HepG2 (cell line): ENCODE measurements at regions not wholly inside any gene's neighbourhood (a gene's known extent, or its start where the extent isn't known, plus 50 kb on each side); places are given as distances from the start of the nearest gene placed in this dataset.

Experiments
- ATAC-seq: fragments of 200-7000 bp; cut with Tn5 transposase; 3 replicates; pipeline ENCODE4 v1.9.1; 2020; ENCODE audit warnings: mild to moderate bottlenecking, moderate library complexity
- BruUV-seq: library from RNA; stranded (reverse); fragments of 400-500 nt; replicated peaks from 2 replicates; lab custom pipeline; 2021; lab: Mats Ljungman, UMichigan
- CTCF ChIA-PET: fragments of 300-600 bp; formaldehyde crosslinking; extraction: SDS; loops from one replicate; lab custom pipeline; 2021; ENCODE audit warnings: low total read pairs, inconsistent platforms, low intra/inter-chr PET ratio; lab: Yijun Ruan, JAX
- POLR2A ChIA-PET: fragments of 350-600 bp; sonication (Branson Sonifier 250); formaldehyde crosslinking; loops from one replicate; lab custom pipeline; 2020; ENCODE audit warnings: antibody characterized with exemption, inconsistent platforms; lab: Yijun Ruan, JAX
- DNase-seq: peaks from one replicate; pipeline ENCODE4 v3.0.0-alpha.2; 2015; ENCODE audit warnings: low spot score
- FAIRE-seq: peaks from 3 replicates; lab custom pipeline; 2011; peaks lifted over from hg19 to GRCh38; lab: Jason Lieb, UNC
- H2AFZ ChIP-seq: one replicate; pipeline ENCODE4 v1.6.1; 2011; ENCODE audit warnings: low read length, inconsistent platforms
- H3K27ac ChIP-seq: fragments of 300-600 bp; 3 replicates; pipeline ENCODE4 v1.8.0; 2011; ENCODE audit warnings: mixed run types, mild to moderate bottlenecking, mixed read lengths, low read length, inconsistent platforms; ENCODE audit not compliant: insufficient read depth; ENCODE audit errors: extremely low read length
- H3K27me3 ChIP-seq, 2 experiments: fragments of 200-600 bp in 1 of 2; 2 replicates in 1 of 2; 3 replicates in 1 of 2; pipeline versions ENCODE4 v1.6.0 to v1.8.0; 2011; ENCODE audit warnings: low read length in 2 of 2, mild to moderate bottlenecking in 2 of 2, moderate library complexity in 2 of 2, inconsistent platforms in 1 of 2; ENCODE audit not compliant: insufficient read depth in 2 of 2, control insufficient read depth in 1 of 2
- H3K36me3 ChIP-seq, 2 experiments: fragments of 200-600 bp in 1 of 2; replicated peaks in 1 of 2; 2 replicates in 1 of 2; 3 replicates in 1 of 2; pipeline versions ENCODE4 v1.5.1 to v1.8.0; 2011; ENCODE audit warnings: low read length in 2 of 2, inconsistent platforms in 1 of 2; ENCODE audit not compliant: insufficient read depth in 2 of 2, control insufficient read depth in 1 of 2
- H3K4me1 ChIP-seq: 2 replicates; pipeline ENCODE4 v1.5.1; 2012; ENCODE audit warnings: low read length, inconsistent platforms; ENCODE audit not compliant: insufficient read depth
- H3K4me2 ChIP-seq: 2 replicates; pipeline ENCODE4 v1.6.0; 2011; ENCODE audit warnings: low read depth, low read length, inconsistent platforms
- H3K4me3 ChIP-seq, 3 experiments: fragments of 200-600 bp in 1 of 3; sonication (generic), shearing (Covaris generic) in 1 of 3; replicated peaks in 1 of 3; 2 replicates each; pipeline ENCODE4 v1.5.1; 2011 to 2016; ENCODE audit warnings: low read length in 3 of 3, inconsistent platforms in 2 of 3, low read depth in 2 of 3, mild to moderate bottlenecking in 2 of 3, control low read depth in 1 of 3, mixed read lengths in 1 of 3; ENCODE audit not compliant: insufficient read depth in 1 of 3
- H3K79me2 ChIP-seq: one replicate; pipeline ENCODE4 v1.6.1; 2011; ENCODE audit warnings: low read length, inconsistent platforms; ENCODE audit not compliant: insufficient read depth
- H3K9ac ChIP-seq: 2 replicates; pipeline ENCODE4 v1.6.0; 2011; ENCODE audit warnings: mild to moderate bottlenecking, low read depth, low read length, inconsistent platforms; ENCODE audit not compliant: insufficient read depth
- H3K9me3 ChIP-seq: 2 replicates; pipeline ENCODE4 v1.5.1; 2012; ENCODE audit warnings: mild to moderate bottlenecking, low read length
- H4K20me1 ChIP-seq: 2 replicates; pipeline ENCODE4 v1.6.0; 2011; ENCODE audit warnings: inconsistent platforms, mild to moderate bottlenecking, low read length, moderate library complexity; ENCODE audit not compliant: insufficient read depth
- EP300 ChIP-seq, 3 experiments: sonication (generic) in 1 of 3; formaldehyde crosslinking in 1 of 3; IDR thresholded peaks; 2 replicates each; pipeline versions ENCODE4 v1.5.1 to v1.6.1; 2011 to 2020; ENCODE audit warnings: low read depth in 2 of 3, low read length in 2 of 3, borderline replicate concordance in 1 of 3, improper control_type of control experiment in 1 of 3, mild to moderate bottlenecking in 1 of 3, missing genetic modification reagents in 1 of 3, moderate library complexity in 1 of 3
- FOXJ3 ChIP-seq: sonication (generic); formaldehyde crosslinking; IDR thresholded peaks from 2 replicates; pipeline ENCODE4 v1.4.0; 2020; ENCODE audit warnings: missing genetic modification reagents, mild to moderate bottlenecking, borderline replicate concordance
- JDP2 ChIP-seq: sonication (generic); formaldehyde crosslinking; IDR thresholded peaks from 2 replicates; pipeline ENCODE4 v1.8.1; 2022; ENCODE audit warnings: missing genetic modification reagents, borderline replicate concordance
- MTERF4 ChIP-seq: sonication (generic); formaldehyde crosslinking; IDR thresholded peaks from 2 replicates; pipeline ENCODE4 v1.8.0; 2023; ENCODE audit warnings: mild to moderate bottlenecking, missing genetic modification reagents
- NFRKB ChIP-seq: fragments of 450-650 bp; IDR thresholded peaks from 2 replicates; pipeline ENCODE4 v1.6.1; 2017
- NFYC ChIP-seq: IDR thresholded peaks from 2 replicates; pipeline ENCODE4 v1.6.1; 2016; ENCODE audit warnings: missing genetic modification reagents, missing compliant biosample characterization
- SIN3A ChIP-seq: IDR thresholded peaks from 2 replicates; pipeline ENCODE4 v1.6.1; 2011; ENCODE audit warnings: low read depth, mild to moderate bottlenecking, control low read depth, low read length, borderline replicate concordance
- TAF1 ChIP-seq: sonication (generic); formaldehyde crosslinking; IDR thresholded peaks from 2 replicates; pipeline ENCODE4 v1.4.0; 2020; ENCODE audit warnings: missing genetic modification reagents
- THAP8 ChIP-seq: sonication (generic); formaldehyde crosslinking; IDR thresholded peaks from 2 replicates; pipeline ENCODE4 v1.5.1; 2020; ENCODE audit warnings: missing genetic modification reagents, mild to moderate bottlenecking, borderline replicate concordance
- YEATS4 ChIP-seq: sonication (generic); formaldehyde crosslinking; IDR thresholded peaks from 2 replicates; pipeline ENCODE4 v1.4.0; 2020; ENCODE audit warnings: missing genetic modification reagents, borderline replicate concordance
- YY1 ChIP-seq: IDR thresholded peaks from 2 replicates; pipeline ENCODE4 v1.6.1; 2011; ENCODE audit warnings: low read length, low read depth, moderate library complexity, mild to moderate bottlenecking; ENCODE audit not compliant: insufficient read depth, insufficient replicate concordance
- ZBTB14 ChIP-seq: sonication (generic); formaldehyde crosslinking; IDR thresholded peaks from 2 replicates; pipeline ENCODE4 v1.4.0; 2020; ENCODE audit warnings: missing genetic modification reagents
- ZBTB34 ChIP-seq: sonication (generic); formaldehyde crosslinking; IDR thresholded peaks from 2 replicates; pipeline ENCODE4 v1.8.0; 2022; ENCODE audit warnings: mild to moderate bottlenecking, missing genetic modification reagents
- ZBTB7A ChIP-seq: sonication (generic); formaldehyde crosslinking; IDR thresholded peaks from 2 replicates; pipeline ENCODE4 v1.8.0; 2022; ENCODE audit warnings: mild to moderate bottlenecking, missing genetic modification reagents
- ZFX ChIP-seq: sonication (generic); formaldehyde crosslinking; IDR thresholded peaks from 2 replicates; pipeline ENCODE4 v1.4.0; 2020; ENCODE audit warnings: mild to moderate bottlenecking, low read depth, missing genetic modification reagents, moderate library complexity
- ZNF225 ChIP-seq: sonication (generic); formaldehyde crosslinking; IDR thresholded peaks from 2 replicates; pipeline ENCODE4 v1.4.0; 2020; ENCODE audit warnings: mild to moderate bottlenecking, missing genetic modification reagents
- ZNF674 ChIP-seq: sonication (generic); formaldehyde crosslinking; IDR thresholded peaks from 2 replicates; pipeline ENCODE4 v1.5.0; 2020; ENCODE audit warnings: low read depth, mild to moderate bottlenecking, missing genetic modification reagents
- ZNF782 ChIP-seq: sonication (generic); formaldehyde crosslinking; IDR thresholded peaks from 2 replicates; pipeline ENCODE4 v1.4.0; 2020; ENCODE audit warnings: missing genetic modification reagents, mild to moderate bottlenecking, borderline replicate concordance
- ZNF879 ChIP-seq: sonication (generic); formaldehyde crosslinking; IDR thresholded peaks from 2 replicates; pipeline ENCODE4 v1.8.1; 2023; ENCODE audit warnings: missing genetic modification reagents
- WGBS: methylation state at CpG from one replicate; pipeline ENCODE4 v1.1.6; 2017; ENCODE audit warnings: low lambda C conversion rate; 5-methylcytosine and 5-hydroxymethylcytosine counted together
- in situ Hi-C: cut with HindIII; loops from 2 replicates; pipeline ENCODE4 v1.10.0; 2017; ENCODE audit warnings: low pct_unique_long_range_greater_than_20kb; ENCODE audit not compliant: extremely low pct_ligation_motif_present
- intact Hi-C: fragments of 100-400 bp; cut with micrococcal nuclease; formaldehyde crosslinking; loops from one replicate; pipeline ENCODE4 v1.10.0; 2022; ENCODE audit not compliant: unreplicated experiment

- Histone ChIP-seq H3K4me2 (no peak overlapping the region), H3K27me3 (peaks cover 3 to 42% of the 10 kb centered on the region in 2 experiments; a peak in 4 of 5 replicates)
- in situ Hi-C loops: no loop called here
Measured at GRCh38 chr16:86334079-86334635, 176.2 kb upstream of the FOXF1 start.

More at GRCh38 chr16:86334079-86334635, 176.2 kb upstream of the FOXF1 start:
- H2AFZ ChIP-seq: no peak overlapping the region
- no peak overlapping the region for H3K4me3 ChIP-seq
- H4K20me1 ChIP-seq: no peaks in the 10 kb centered on the region
- no peaks in the 10 kb centered on the region for H3K4me1 ChIP-seq
- intact Hi-C loops: no loop called here
- 12% methylated on average over 7 of the region's 7 CpGs for WGBS
- no peak for ATAC-seq
- POLR2A ChIA-PET: no interaction called here
- BruUV-seq: no TSS peak
- no peaks in the 10 kb centered on the region for H3K79me2 ChIP-seq
- no peak for DNase-seq
- CTCF ChIA-PET: no interaction called here
- no peaks in the 10 kb centered on the region for H3K36me3 ChIP-seq
- FAIRE-seq: no peak
- no peak for TF ChIP-seq ZBTB7A
- no peak for TF ChIP-seq SIN3A
- TF ChIP-seq ZNF782 (CRISPR knock-in tag): no peak
- TF ChIP-seq JDP2 (CRISPR knock-in tag): no peak
- no peak for TF ChIP-seq ZNF674 (CRISPR knock-in tag)
- TF ChIP-seq ZFX (CRISPR knock-in tag): no peak
- no peak for TF ChIP-seq TAF1 (CRISPR knock-in tag)
- no peak for TF ChIP-seq NFRKB
- no peak for TF ChIP-seq FOXJ3
- TF ChIP-seq ZBTB34 (CRISPR knock-in tag): no peak
- no peak for TF ChIP-seq EP300 (IDR thresholded peaks at IDR 0.05; ENCODE audit: low read depth in 2 of 2, low read length in 2 of 2)
- no peak for TF ChIP-seq EP300 (CRISPR knock-in tag; IDR thresholded peaks at IDR 0.05; ENCODE audit: borderline replicate concordance)
- no peak for TF ChIP-seq YEATS4
- TF ChIP-seq THAP8 (CRISPR knock-in tag): no peak
- TF ChIP-seq YY1: no peak
- TF ChIP-seq ZNF879 (CRISPR knock-in tag): no peak
- TF ChIP-seq NFYC (CRISPR knock-in tag): no peak
- TF ChIP-seq ZBTB14 (CRISPR knock-in tag): no peak
- no peak for TF ChIP-seq ZNF225 (CRISPR knock-in tag)
- no peak for TF ChIP-seq MTERF4 (CRISPR knock-in tag)
- no peaks in the 10 kb centered on the region for H3K9me3 ChIP-seq
- no peak overlapping the region for H3K9ac ChIP-seq
- H3K27ac ChIP-seq: no peak overlapping the region
